Heart left ventricle (tissue), 13 donors: ENCODE measurements at regions not wholly inside any gene's neighbourhood (a gene's known extent, or its start where the extent isn't known, plus 50 kb on each side); places are given as distances from the start of the nearest gene placed in this dataset.

Source experiments
- CTCF ChIP-seq, 12 donors: fragments of 200-600 bp; sonication (generic) in 4 of 12; IDR thresholded peaks; one replicate each; pipeline versions ENCODE4 v1.5.0 to v1.8.0; 2018 to 2022; ENCODE audit warnings: antibody characterized with exemption in 12 of 12, mild to moderate bottlenecking in 5 of 12
- POLR2A ChIP-seq, 2 donors: fragments of 450-650 bp; IDR thresholded peaks; one replicate each; pipeline ENCODE4 v1.6.1; 2017; ENCODE audit warnings: antibody characterized with exemption in 2 of 2, mild to moderate bottlenecking in 2 of 2, moderate library complexity in 2 of 2
- donor health status: ischemic (EF 13 %, LVEDD 7.1; RV severe dilation, severe dysfunction).
- donor health status: DM: no; HTN: yes; CAD: no.
- donor health status: DM: no; HTN: no; CAD: no.
- donor health status: ischemic (EF 25% LVEDD 6.9; RV normal size, moderate dysfunction).
- donor health status: ischemic (EF 25% LVEDD 5.7; RV mildly dilated, moderate dysfunction).
- donor health status: ischemic (EF 35%, LVEDD 5.7; RV mildly dilated, moderate dysfunction).
- donor health status: nonischemic (EF 11% LVEDD 7.7; RV severe dilation, severe dysfunction).
- donor health status: DM: yes; HTN: yes; CAD: no.
- donor health status: PGD.
- donor health status: ischemic (EF 29% LVEDD 5.4; RV normal size, mild dysfunction).
- donor health status: nonischemic (EF 23%, LVEDD 6.1; RV moderate dilation, normal function).

GRCh38 chr3:166721466-166721865, 658.6 kb downstream of the ZBBX start:
- no peak for TF ChIP-seq POLR2A (IDR thresholded peaks at IDR 0.05)
- TF ChIP-seq CTCF (IDR thresholded peaks at IDR 0.05): no peak
